ENCODE measurements at regions not wholly inside any gene's neighbourhood (a gene's known extent, or its start where the extent isn't known, plus 50 kb on each side); places are given as distances from the start of the nearest gene placed in this dataset.

GRCh38 chr5:162334944-162335343, 267.4 kb downstream of the GABRG2 start:
- no peak for TF ChIP-seq CTCF (conservative IDR thresholded peaks at IDR 0.05; ENCODE audit: low read depth, low read length)
- TF ChIP-seq RAD21 (IDR thresholded peaks at IDR 0.05; ENCODE audit: low read length) = no peak
- TF ChIP-seq RCOR1 (IDR thresholded peaks at IDR 0.05; ENCODE audit: insufficient replicate concordance, low read length) = no peak
- TF ChIP-seq POLR2A (IDR thresholded peaks at IDR 0.05; ENCODE audit: low read depth, low read length) = no peak
- no peak for TF ChIP-seq RFX5 (IDR thresholded peaks at IDR 0.05; ENCODE audit: low read depth, low read length)
- TF ChIP-seq ELK1 (IDR thresholded peaks at IDR 0.05; ENCODE audit: borderline replicate concordance, low read depth, low read length) = no peak
- TF ChIP-seq FOS (IDR thresholded peaks at IDR 0.05; ENCODE audit: low read depth, low read length) = no peak
- TF ChIP-seq MAFK (IDR thresholded peaks at IDR 0.05; ENCODE audit: low read depth, low read length) = no peak

Data from IMR-90 (cell line).